SU-DHL-6 (cell line): ENCODE measurements at regions not wholly inside any gene's neighbourhood (a gene's known extent, or its start where the extent isn't known, plus 50 kb on each side); places are given as distances from the start of the nearest gene placed in this dataset.

Experiments
- EZH2phosphoT487 ChIP-seq: fragments of 200-600 bp; sonication (generic), shearing (Covaris generic); conservative IDR thresholded peaks from 2 replicates; pipeline ENCODE4 v1.6.1; 2018; ENCODE audit warnings: mild to moderate bottlenecking, antibody characterized with exemption, low read length, moderate library complexity, mixed read lengths
- TF ChIP-seq, protein P1 (sequence below): fragments of 200-600 bp; sonication (generic); IDR thresholded peaks from one replicate; pipeline ENCODE4 v1.5.1; 2017; ENCODE audit warnings: antibody characterized with exemption, mild to moderate bottlenecking, low read length, moderate library complexity; ENCODE audit not compliant: insufficient read depth, poor library complexity, severe bottlenecking

DNA sequence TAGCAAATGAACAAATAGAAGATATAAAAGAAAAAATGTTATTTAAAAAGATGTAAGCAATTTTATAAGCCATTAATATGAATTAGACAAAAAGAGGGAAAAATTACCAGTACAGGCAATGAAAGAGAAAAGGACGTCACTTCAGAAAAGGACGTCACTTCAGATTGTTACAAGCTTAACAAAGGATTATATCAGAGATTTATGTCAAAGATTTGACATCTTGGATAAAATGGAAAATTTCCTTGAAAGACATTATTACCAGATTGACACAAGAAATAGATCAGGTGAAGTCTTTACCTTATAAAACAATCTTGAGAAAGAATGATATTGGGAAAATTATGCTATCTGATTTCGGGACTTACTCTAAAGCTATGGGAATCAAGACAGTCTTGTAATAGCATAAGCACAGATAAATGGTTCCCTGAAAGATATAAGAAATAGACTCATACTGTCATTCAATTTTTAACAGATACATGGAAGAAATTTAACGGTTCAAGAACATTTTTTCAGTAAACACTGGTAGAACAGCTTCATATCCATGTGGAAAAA, 625.4 kb upstream of the EDIL3 start:
- TF ChIP-seq, protein P1, sequence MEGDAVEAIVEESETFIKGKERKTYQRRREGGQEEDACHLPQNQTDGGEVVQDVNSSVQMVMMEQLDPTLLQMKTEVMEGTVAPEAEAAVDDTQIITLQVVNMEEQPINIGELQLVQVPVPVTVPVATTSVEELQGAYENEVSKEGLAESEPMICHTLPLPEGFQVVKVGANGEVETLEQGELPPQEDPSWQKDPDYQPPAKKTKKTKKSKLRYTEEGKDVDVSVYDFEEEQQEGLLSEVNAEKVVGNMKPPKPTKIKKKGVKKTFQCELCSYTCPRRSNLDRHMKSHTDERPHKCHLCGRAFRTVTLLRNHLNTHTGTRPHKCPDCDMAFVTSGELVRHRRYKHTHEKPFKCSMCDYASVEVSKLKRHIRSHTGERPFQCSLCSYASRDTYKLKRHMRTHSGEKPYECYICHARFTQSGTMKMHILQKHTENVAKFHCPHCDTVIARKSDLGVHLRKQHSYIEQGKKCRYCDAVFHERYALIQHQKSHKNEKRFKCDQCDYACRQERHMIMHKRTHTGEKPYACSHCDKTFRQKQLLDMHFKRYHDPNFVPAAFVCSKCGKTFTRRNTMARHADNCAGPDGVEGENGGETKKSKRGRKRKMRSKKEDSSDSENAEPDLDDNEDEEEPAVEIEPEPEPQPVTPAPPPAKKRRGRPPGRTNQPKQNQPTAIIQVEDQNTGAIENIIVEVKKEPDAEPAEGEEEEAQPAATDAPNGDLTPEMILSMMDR: no peak
- no peak for TF ChIP-seq EZH2phosphoT487
